GM21447 (cell line): ENCODE measurements at regions not wholly inside any gene's neighbourhood (a gene's known extent, or its start where the extent isn't known, plus 50 kb on each side); places are given as distances from the start of the nearest gene placed in this dataset.
"Not testable (repeated sequence)": the region's sequence is repeated elsewhere in the genome, so short reads cannot be mapped to it uniquely, and the experiment has no call there.

Source experiments
- ATAC-seq: cut with Tn5 transposase; IDR thresholded peaks from one replicate; pipeline ENCODE4 v1.9.1; 2021; ENCODE audit not compliant: unreplicated experiment

DNA sequence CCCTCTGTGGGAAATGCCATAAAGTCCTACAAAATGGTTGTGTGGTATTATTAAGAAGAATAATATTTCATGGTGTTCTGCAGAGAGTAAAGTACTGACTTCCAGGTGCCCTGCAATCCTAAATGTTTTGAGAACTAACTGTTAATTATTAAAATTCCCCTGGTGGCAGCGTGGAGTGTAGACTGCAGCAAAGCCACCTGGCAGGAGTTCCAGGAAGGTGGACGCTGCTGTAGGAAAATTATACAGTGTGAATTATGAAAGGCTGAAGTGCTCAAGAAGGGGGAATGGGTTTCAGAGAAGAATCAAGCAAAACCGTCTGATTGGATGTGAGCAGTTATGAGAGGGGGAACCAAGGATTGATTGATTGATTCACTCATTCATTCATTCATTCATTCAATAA, 572.4 kb upstream of the PPP2R3A start:
- no peak for ATAC-seq

- ATAC-seq, result no peak
These were observed 571.5 kb upstream of the PPP2R3A start for GRCh38 chr3:135393898-135394525.

DNA sequence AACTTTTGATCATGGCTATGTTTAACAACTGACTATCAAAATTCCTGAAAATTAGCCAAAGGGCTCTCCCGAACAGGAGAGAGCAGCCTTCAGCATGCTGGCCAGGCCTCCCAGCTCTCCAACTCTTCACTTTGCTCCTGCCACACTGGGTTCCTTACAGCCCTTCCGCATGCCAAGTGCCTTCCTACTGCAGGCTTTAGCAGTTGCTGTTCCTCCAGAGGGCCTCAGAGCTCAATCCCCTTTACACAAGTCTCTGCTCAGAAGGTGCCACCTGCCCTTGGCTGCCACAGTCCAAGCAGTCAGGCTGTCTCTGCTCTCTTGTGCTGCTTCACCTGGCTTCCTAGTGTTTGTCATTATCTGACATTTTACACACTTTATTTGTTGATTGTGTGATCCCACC, 553.1 kb upstream of the PPP2R3A start:
- ATAC-seq, result no peak

- ATAC-seq, result no peak
These were observed 549.3 kb upstream of the PPP2R3A start for GRCh38 chr3:135416182-135416581.

GRCh38 chr3:135419155-135419554, 546.4 kb upstream of the PPP2R3A start:
- no peak for ATAC-seq

DNA sequence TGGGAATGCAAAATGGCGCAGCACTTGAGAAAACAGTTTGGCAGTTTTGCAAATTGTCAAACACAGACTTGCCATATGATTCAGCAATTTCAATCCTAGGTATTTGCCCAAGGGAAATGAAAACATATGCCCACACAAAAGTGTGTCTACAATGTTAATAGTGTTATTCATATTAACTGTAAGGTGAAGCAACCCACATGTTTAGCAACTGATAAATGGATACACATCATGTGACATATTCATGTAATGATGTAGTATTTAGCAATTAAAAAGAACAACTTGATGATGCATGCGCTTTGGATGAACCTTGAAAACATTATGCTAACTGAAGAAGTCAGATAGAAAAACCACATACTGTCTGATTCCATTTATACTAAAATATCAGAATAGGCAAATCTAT, 539.0 kb upstream of the PPP2R3A start:
- ATAC-seq, result no peak

GRCh38 chr3:135432402-135432801, 533.1 kb upstream of the PPP2R3A start:
- ATAC-seq, result no peak

DNA sequence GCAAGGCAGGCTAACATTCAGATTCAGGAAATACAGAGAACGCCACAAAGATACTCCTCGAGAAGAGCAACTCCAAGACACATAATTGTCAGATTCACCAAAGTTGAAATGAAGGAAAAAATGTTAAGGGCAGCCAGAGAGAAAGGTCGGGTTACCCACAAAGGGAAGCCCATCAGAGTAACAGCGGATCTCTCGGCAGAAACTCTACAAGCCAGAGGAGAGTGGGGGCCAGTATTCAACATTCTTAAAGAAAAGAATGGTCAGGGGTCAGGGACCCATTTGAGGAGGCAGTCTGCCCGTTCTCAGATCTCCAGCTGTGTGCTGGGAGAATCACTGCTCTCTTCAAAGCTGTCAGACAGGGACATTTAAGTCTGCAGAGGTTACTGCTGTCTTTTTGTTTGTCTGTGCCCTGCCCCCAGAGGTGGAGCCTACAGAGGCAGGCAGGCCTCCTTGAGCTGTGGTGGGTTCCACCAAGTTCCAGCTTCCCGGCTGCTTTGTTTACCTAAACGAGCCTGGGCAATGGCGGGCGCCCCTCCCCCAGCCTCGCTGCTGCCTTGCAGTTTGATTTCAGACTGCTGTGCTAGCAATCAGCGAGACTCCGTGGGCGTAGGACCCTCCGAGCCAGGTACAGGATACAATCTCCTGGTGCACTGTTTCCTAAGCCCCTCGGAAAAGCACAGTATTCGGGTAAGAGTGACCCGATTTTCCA, 526.5 kb upstream of the PPP2R3A start:
- ATAC-seq, result not testable (repeated sequence)

DNA sequence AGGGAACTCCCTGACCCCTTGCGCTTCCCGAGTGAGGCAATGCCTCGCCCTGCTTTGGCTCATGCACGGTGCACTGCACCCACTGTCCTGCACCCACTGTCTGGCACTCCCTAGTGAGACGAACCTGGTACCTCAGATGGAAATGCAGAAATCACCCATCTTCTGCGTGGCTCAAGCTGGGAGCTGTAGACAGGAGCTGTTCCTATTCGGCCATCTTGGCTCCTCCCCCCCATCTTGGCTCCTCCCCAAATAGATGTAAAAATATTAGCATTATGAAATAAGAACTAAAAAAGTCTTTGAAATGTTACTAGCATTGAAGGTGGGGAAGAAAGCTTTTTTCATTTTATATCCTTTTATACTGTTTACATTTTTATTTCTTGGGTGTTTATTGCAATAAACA, 525.9 kb upstream of the PPP2R3A start:
- ATAC-seq, result not testable (repeated sequence)

GRCh38 chr3:135440233-135440632, 525.3 kb upstream of the PPP2R3A start:
- no peak for ATAC-seq

DNA sequence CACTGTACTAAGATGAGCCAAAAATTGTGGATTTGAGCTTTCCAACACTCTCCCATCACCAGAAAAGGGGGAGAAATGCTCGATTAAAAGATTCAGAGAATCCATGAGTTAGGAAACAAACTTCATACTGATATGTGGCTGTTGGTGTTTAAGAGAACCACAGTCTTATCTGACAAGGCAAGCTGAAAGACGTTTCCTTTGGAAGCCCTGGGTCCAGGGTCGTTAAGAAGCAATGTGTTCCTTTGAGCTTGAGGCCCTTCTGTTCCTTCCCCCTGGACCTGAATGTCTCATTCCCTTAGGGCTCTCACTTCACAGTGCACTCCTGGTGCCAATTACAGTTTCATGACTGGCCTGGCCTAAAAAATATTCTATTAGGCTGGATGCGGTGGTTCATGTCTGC, 524.8 kb upstream of the PPP2R3A start:
- ATAC-seq, result no peak

- no peak for ATAC-seq
These were observed 521.5 kb upstream of the PPP2R3A start for GRCh38 chr3:135444058-135444457.

- no peak for ATAC-seq
These were observed 518.0 kb upstream of the PPP2R3A start for GRCh38 chr3:135447483-135447882.

GRCh38 chr3:135448520-135448919, 517.0 kb upstream of the PPP2R3A start:
- ATAC-seq, result no peak

GRCh38 chr3:135449046-135449445, 516.5 kb upstream of the PPP2R3A start:
- ATAC-seq, result no peak

DNA sequence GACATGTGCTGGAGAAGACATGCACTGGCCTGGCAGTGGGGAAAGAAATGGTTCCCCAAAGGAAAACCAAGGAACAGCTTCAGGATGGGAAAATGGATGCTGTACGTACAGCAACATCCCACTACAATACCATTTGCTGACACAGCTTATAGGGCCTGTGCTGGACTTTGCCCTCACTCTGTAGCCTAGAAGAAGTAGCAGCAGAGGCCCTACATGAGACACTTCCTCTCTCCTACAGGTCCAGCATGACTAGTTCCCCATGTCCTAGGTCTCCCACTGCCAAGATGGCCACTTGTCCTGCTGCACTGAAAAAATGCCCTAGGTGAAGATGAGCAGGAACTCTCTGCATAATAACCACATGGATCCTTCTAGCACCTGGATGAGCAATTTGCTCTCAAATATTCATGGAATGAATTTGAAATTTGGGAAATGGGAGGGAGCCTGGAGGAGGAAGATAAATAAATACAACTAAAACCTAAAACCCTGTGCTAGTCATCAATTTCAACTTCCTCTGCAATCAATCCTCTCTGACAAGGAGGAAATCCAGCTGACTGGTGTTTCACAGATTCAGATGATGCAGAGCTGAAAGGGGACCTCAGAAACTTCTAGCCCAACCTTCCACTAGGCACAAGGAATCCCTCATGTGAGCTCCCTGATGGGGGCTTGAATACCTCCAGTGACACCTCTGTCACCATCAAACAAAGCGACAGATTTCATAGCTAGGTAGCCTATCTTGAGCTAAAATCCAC, 514.3 kb upstream of the PPP2R3A start:
- no peak for ATAC-seq

GRCh38 chr3:135452881-135453280, 512.6 kb upstream of the PPP2R3A start:
- ATAC-seq, result no peak

- ATAC-seq, result no peak
These were observed 512.2 kb upstream of the PPP2R3A start for GRCh38 chr3:135453326-135453725.

DNA sequence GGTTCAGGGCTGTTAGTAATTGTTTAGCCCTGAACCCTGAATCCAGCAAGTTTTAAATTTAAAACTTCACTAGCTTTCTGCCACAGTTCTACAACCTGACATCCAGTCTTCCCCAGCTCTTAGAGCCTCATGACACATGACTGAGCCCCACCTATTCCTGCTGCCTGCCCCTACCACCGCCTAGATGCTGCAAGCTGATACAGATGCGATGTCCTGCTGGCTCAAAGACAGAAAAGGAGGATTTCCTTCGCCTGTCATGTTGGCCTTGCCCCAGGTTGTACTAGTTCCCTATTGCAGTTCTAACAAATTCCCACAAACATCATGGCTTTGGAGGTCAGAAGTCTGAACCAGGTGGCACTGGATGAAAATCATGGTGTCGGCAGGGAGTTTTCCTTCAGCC, 510.6 kb upstream of the PPP2R3A start:
- no peak for ATAC-seq

GRCh38 chr3:135456108-135456790, 509.3 kb upstream of the PPP2R3A start:
- no peak for ATAC-seq

- no peak for ATAC-seq
These were observed 506.8 kb upstream of the PPP2R3A start for GRCh38 chr3:135458541-135459322.
